ENCODE measurements at regions not wholly inside any gene's neighbourhood (a gene's known extent, or its start where the extent isn't known, plus 50 kb on each side); places are given as distances from the start of the nearest gene placed in this dataset.

DNA sequence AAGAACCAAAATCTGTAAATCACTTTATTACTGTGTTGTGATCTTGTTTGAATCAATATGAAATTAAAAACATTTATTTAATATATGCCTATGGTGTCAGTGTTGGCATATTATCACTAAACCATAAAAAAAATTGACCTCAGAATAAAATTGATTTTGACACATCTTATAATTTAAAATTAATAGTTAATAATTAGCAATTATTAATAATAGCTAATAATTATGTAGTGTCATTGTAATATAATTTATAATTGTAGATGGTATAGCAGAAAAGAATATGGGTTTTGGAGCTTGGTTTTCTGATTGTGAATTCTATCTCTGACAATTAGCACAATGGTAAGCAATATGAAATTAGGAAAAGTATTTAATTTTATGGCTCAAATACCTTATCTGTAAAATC lies 89.4 kb upstream of the CNTNAP2 start:
- no peak for FAIRE-seq
- no TSS peak for BruUV-seq (replicated peaks)
- Histone ChIP-seq H4K20me1 (replicated peaks; ENCODE audit: control insufficient read depth, insufficient read depth, low read length) (no peaks in the 10 kb centered on the region), H3K9me1 (ENCODE audit: control insufficient read depth, insufficient read depth, low read length) (no peaks in the 10 kb centered on the region), H3K36me3 (ENCODE audit: control insufficient read depth, insufficient read depth, low read length) (0 out of 3 replicates have a peak, but pooled peaks cover 3% of the 10 kb centered on the region), H3K27me3 (ENCODE audit: control insufficient read depth in 2 of 2, insufficient read depth in 2 of 2, low read length in 2 of 2) (no peaks in the 10 kb centered on the region), H3K9ac (ENCODE audit: insufficient read depth in 1 of 2, low read depth in 2 of 2, low read length in 2 of 2) (no peak overlapping the region), H2AFZ (ENCODE audit: low read depth, low read length) (no peak overlapping the region), H3K27ac (ENCODE audit: extremely low read depth, low read depth, low read length) (no peak overlapping the region), H3K4me1 (replicated peaks in 1 of 2; ENCODE audit: control insufficient read depth in 2 of 2, insufficient read depth in 2 of 2, low read length in 2 of 2) (no peaks in the 10 kb centered on the region), H3K79me2 (ENCODE audit: control insufficient read depth, insufficient read depth, low read length) (no peaks in the 10 kb centered on the region), H3K4me2 (ENCODE audit: insufficient read depth, low read length) (no peak overlapping the region), H3K9me3 (replicated peaks; ENCODE audit: control insufficient read depth, insufficient read depth, low read depth, low read length) (no peaks in the 10 kb centered on the region), H3K4me3 (no peak overlapping the region)
- intact Hi-C loops (cut with micrococcal nuclease) (no loop called here), in situ Hi-C loops (cut with MboI) (no loop called here)
- POLR2A ChIA-PET: no interaction called here
- no peak for TF ChIP-seq ZNF134 (CRISPR knock-in tag; conservative IDR thresholded peaks at IDR 0.05)
- peak; percentile 98 for TF ChIP-seq DACH1 (IDR thresholded peaks at IDR 0.05; ENCODE audit: partially characterized antibody)
- CTCF ChIA-PET (ENCODE audit: low intra/inter-chr PET ratio): interaction anchor here (0.7 kb wide), 1 partner anchor 1381 kb away, joined by 3 read pairs; no protein-coding TSS in a partner anchor
- DNase-seq (ENCODE audit: extremely low read depth in 1 of 4, low spot score in 3 of 4): no peak
- no peak for ATAC-seq

DNA sequence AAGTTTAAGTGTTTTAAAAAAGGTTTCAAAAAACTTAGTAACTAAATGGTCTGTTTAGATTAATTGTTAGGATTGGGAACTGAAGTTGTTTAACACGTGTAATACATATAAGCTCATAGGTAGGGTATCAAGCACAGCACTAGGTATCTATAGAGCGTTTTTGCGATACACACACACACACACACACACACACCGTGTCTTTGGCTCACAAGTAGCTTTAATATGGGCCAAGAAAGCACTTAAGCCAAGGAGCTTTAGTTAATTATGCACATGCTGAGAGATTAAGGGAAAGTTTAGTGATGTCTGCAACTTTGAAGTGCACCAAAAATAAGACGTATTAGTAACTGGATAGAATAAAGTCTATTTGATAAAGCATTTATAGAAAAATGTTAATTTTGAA lies 93.8 kb upstream of the CNTNAP2 start:
- H3K9me1 ChIP-seq (ENCODE audit: control insufficient read depth, insufficient read depth, low read length): no peaks in the 10 kb centered on the region
- H3K4me3 ChIP-seq: no peak overlapping the region
- H3K79me2 ChIP-seq (ENCODE audit: control insufficient read depth, insufficient read depth, low read length): peaks cover 15% of the 10 kb centered on the region
- ATAC-seq (no peak), DNase-seq (ENCODE audit: extremely low read depth in 1 of 4, low spot score in 3 of 4) (no peak), FAIRE-seq (no peak)
- ChIA-PET POLR2A (no interaction called here), CTCF (ENCODE audit: low intra/inter-chr PET ratio) (no interaction called here)
- no peak overlapping the region for H2AFZ ChIP-seq (ENCODE audit: low read depth, low read length)
- H3K27ac ChIP-seq (ENCODE audit: extremely low read depth, low read depth, low read length): no peak overlapping the region
- intact Hi-C loops (cut with micrococcal nuclease) (no loop called here), in situ Hi-C loops (cut with MboI) (no loop called here)
- no peak overlapping the region for H3K4me2 ChIP-seq (ENCODE audit: insufficient read depth, low read length)
- WGBS (ENCODE audit: insufficient coverage, low coverage, missing lambda C conversion rate): 49% methylated on average over 5 of the region's 5 CpGs
- no peak overlapping the region for H3K9ac ChIP-seq (ENCODE audit: insufficient read depth in 1 of 2, low read depth in 2 of 2, low read length in 2 of 2)
- 0 out of 3 replicates have a peak, but pooled peaks cover 3% of the 10 kb centered on the region for H3K36me3 ChIP-seq (ENCODE audit: control insufficient read depth, insufficient read depth, low read length)
- no peaks in the 10 kb centered on the region for H3K27me3 ChIP-seq (ENCODE audit: control insufficient read depth in 2 of 2, insufficient read depth in 2 of 2, low read length in 2 of 2)
- H3K4me1 ChIP-seq (replicated peaks in 1 of 2; ENCODE audit: control insufficient read depth in 2 of 2, insufficient read depth in 2 of 2, low read length in 2 of 2): no peaks in the 10 kb centered on the region; a peak in 2 of 5 replicates
- no TSS peak for BruUV-seq (replicated peaks)
- H3K9me3 ChIP-seq (replicated peaks; ENCODE audit: control insufficient read depth, insufficient read depth, low read depth, low read length): no peaks in the 10 kb centered on the region
- no peaks in the 10 kb centered on the region for H4K20me1 ChIP-seq (replicated peaks; ENCODE audit: control insufficient read depth, insufficient read depth, low read length)
- TF ChIP-seq CBFB (CRISPR knock-in tag; IDR thresholded peaks at IDR 0.05) (no peak), TOE1 (IDR thresholded peaks at IDR 0.05; ENCODE audit: borderline replicate concordance) (no peak), TOE1 (CRISPR knock-in tag; IDR thresholded peaks at IDR 0.05; ENCODE audit: borderline replicate concordance, low read depth) (no peak), KAT7 (CRISPR knock-in tag; IDR thresholded peaks at IDR 0.05; ENCODE audit: borderline replicate concordance) (no peak), ZBTB7A (IDR thresholded peaks at IDR 0.05; ENCODE audit: borderline replicate concordance, control insufficient read depth, low read depth, low read length) (no peak), ASH1L (IDR thresholded peaks at IDR 0.05; ENCODE audit: borderline replicate concordance, low read depth, partially characterized antibody) (no peak), WHSC1 (IDR thresholded peaks at IDR 0.05; ENCODE audit: low read length) (no peak), ZNF12 (CRISPR knock-in tag; IDR thresholded peaks at IDR 0.05) (no peak), NBN (IDR thresholded peaks at IDR 0.05; ENCODE audit: low read depth) (no peak), DPF2 (IDR thresholded peaks at IDR 0.05) (no peak)
- TF ChIP-seq, protein P1, sequence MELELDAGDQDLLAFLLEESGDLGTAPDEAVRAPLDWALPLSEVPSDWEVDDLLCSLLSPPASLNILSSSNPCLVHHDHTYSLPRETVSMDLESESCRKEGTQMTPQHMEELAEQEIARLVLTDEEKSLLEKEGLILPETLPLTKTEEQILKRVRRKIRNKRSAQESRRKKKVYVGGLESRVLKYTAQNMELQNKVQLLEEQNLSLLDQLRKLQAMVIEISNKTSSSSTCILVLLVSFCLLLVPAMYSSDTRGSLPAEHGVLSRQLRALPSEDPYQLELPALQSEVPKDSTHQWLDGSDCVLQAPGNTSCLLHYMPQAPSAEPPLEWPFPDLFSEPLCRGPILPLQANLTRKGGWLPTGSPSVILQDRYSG (tag; conservative IDR thresholded peaks at IDR 0.05; ENCODE audit: low read depth): no peak
- TF ChIP-seq, protein P2, sequence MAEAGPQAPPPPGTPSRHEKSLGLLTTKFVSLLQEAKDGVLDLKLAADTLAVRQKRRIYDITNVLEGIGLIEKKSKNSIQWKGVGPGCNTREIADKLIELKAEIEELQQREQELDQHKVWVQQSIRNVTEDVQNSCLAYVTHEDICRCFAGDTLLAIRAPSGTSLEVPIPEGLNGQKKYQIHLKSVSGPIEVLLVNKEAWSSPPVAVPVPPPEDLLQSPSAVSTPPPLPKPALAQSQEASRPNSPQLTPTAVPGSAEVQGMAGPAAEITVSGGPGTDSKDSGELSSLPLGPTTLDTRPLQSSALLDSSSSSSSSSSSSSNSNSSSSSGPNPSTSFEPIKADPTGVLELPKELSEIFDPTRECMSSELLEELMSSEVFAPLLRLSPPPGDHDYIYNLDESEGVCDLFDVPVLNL (CRISPR knock-in tag; IDR thresholded peaks at IDR 0.05; ENCODE audit: low read depth): no peak
- TF ChIP-seq, protein P3, sequence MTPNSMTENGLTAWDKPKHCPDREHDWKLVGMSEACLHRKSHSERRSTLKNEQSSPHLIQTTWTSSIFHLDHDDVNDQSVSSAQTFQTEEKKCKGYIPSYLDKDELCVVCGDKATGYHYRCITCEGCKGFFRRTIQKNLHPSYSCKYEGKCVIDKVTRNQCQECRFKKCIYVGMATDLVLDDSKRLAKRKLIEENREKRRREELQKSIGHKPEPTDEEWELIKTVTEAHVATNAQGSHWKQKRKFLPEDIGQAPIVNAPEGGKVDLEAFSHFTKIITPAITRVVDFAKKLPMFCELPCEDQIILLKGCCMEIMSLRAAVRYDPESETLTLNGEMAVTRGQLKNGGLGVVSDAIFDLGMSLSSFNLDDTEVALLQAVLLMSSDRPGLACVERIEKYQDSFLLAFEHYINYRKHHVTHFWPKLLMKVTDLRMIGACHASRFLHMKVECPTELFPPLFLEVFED (CRISPR knock-in tag; conservative IDR thresholded peaks at IDR 0.05): no peak

Measured in K562 (cell line).